Fibroblast of lung (primary cell): ENCODE measurements at regions not wholly inside any gene's neighbourhood (a gene's known extent, or its start where the extent isn't known, plus 50 kb on each side); places are given as distances from the start of the nearest gene placed in this dataset.

Experiments used
- DNase-seq, 2 donors: peaks; one replicate each; pipeline versions ENCODE4 v3.0.0 to v3.0.0-alpha.2; 2010; ENCODE audit warnings: low read depth in 2 of 2
- H2AFZ ChIP-seq: 2 replicates; pipeline ENCODE4 v1.5.1; 2012; ENCODE audit warnings: low read length, control low read depth, inconsistent platforms
- H3K27ac ChIP-seq: 2 replicates; pipeline ENCODE4 v1.5.1; 2011; ENCODE audit warnings: low read length, control low read depth; ENCODE audit not compliant: insufficient read depth
- H3K27me3 ChIP-seq: 2 replicates; pipeline ENCODE4 v1.5.1; 2011; ENCODE audit warnings: mild to moderate bottlenecking, low read length; ENCODE audit not compliant: control insufficient read depth, insufficient read depth
- H3K36me3 ChIP-seq: 2 replicates; pipeline ENCODE4 v1.5.1; 2011; ENCODE audit warnings: low read length; ENCODE audit not compliant: control insufficient read depth, insufficient read depth
- H3K4me1 ChIP-seq: 2 replicates; pipeline ENCODE4 v1.5.1; 2011; ENCODE audit warnings: low read length; ENCODE audit not compliant: control insufficient read depth, insufficient read depth; ENCODE audit errors: extremely low read depth
- H3K4me2 ChIP-seq: 2 replicates; pipeline ENCODE4 v1.5.1; 2011; ENCODE audit warnings: low read length, control low read depth; ENCODE audit not compliant: insufficient read depth; ENCODE audit errors: extremely low read depth
- H3K4me3 ChIP-seq, 4 experiments: fragments of 200-600 bp in 1 of 4; sonication (generic) in 1 of 4; replicated peaks in 1 of 4; 2 replicates each; pipeline ENCODE4 v1.5.1; 2011 to 2016; ENCODE audit warnings: low read length in 4 of 4, low read depth in 3 of 4, mild to moderate bottlenecking in 3 of 4, control low read depth in 2 of 4, inconsistent platforms in 1 of 4, mixed read lengths in 1 of 4; ENCODE audit not compliant: insufficient read depth in 1 of 4; ENCODE audit errors: control extremely low read depth in 1 of 4
- H3K79me2 ChIP-seq: 2 replicates; pipeline ENCODE4 v1.5.1; 2012; ENCODE audit warnings: mild to moderate bottlenecking, low read length, inconsistent platforms; ENCODE audit not compliant: control insufficient read depth, insufficient read depth
- H3K9ac ChIP-seq: 2 replicates; pipeline ENCODE4 v1.5.1; 2011; ENCODE audit warnings: mild to moderate bottlenecking, low read length, control low read depth; ENCODE audit not compliant: insufficient read depth
- H3K9me3 ChIP-seq: 2 replicates; pipeline ENCODE4 v1.5.1; 2012; ENCODE audit warnings: low read depth, low read length; ENCODE audit not compliant: control insufficient read depth, insufficient read depth
- H4K20me1 ChIP-seq: 2 replicates; pipeline ENCODE4 v1.5.1; 2011; ENCODE audit warnings: low read length; ENCODE audit not compliant: control insufficient read depth, insufficient read depth; ENCODE audit errors: extremely low read depth
- CTCF ChIP-seq, 2 donors: IDR thresholded peaks in 1 of 2; conservative IDR thresholded peaks in 1 of 2; 1 replicate in 1 of 2; 2 replicates in 1 of 2; pipeline ENCODE4 v1.5.1; 2011 to 2012; ENCODE audit warnings: low read length in 2 of 2, control low read depth in 1 of 2, inconsistent platforms in 1 of 2, low read depth in 1 of 2, mild to moderate bottlenecking in 1 of 2
- EZH2 ChIP-seq: IDR thresholded peaks from 2 replicates; pipeline ENCODE4 v1.5.1; 2012; ENCODE audit warnings: low read length, control low read depth, mild to moderate bottlenecking; ENCODE audit errors: missing control alignments

GRCh38 chr20:57920971-57921370 lies 211.2 kb upstream of the PMEPA1 start:
- Histone ChIP-seq H3K27ac (no peak overlapping the region), H3K4me2 (no peak overlapping the region), H3K36me3 (no peaks in the 10 kb centered on the region), H2AFZ (no peak overlapping the region), H3K9ac (no peak overlapping the region), H3K27me3 (peaks cover 4% of the 10 kb centered on the region), H3K9me3 (no peaks in the 10 kb centered on the region), H4K20me1 (no peaks in the 10 kb centered on the region), H3K4me1 (no peaks in the 10 kb centered on the region), H3K4me3 (no peak overlapping the region), H3K79me2 (no peaks in the 10 kb centered on the region)
- no peak for DNase-seq
- TF ChIP-seq EZH2 = no peak
- TF ChIP-seq CTCF (conservative IDR thresholded peaks at IDR 0.05 in 1 of 2, IDR thresholded peaks at IDR 0.05 in 1 of 2; ENCODE audit: low read depth in 1 of 2, low read length in 2 of 2) = no peak

GRCh38 chr20:57919049-57919448 lies 209.2 kb upstream of the PMEPA1 start:
- H3K27ac ChIP-seq = no peak overlapping the region
- H3K4me1 ChIP-seq = no peaks in the 10 kb centered on the region
- H3K4me2 ChIP-seq = no peak overlapping the region
- H3K9ac ChIP-seq = no peak overlapping the region
- no peaks in the 10 kb centered on the region for H3K79me2 ChIP-seq
- no peak overlapping the region for H3K4me3 ChIP-seq
- DNase-seq = no peak
- H2AFZ ChIP-seq = no peak overlapping the region
- TF ChIP-seq EZH2 (no peak), CTCF (conservative IDR thresholded peaks at IDR 0.05 in 1 of 2, IDR thresholded peaks at IDR 0.05 in 1 of 2; ENCODE audit: low read depth in 1 of 2, low read length in 2 of 2) (no peak)
- peaks cover 4% of the 10 kb centered on the region for H3K27me3 ChIP-seq
- H4K20me1 ChIP-seq = no peaks in the 10 kb centered on the region
- no peaks in the 10 kb centered on the region for H3K36me3 ChIP-seq
- no peaks in the 10 kb centered on the region for H3K9me3 ChIP-seq

- Histone ChIP-seq H3K36me3 (no peaks in the 10 kb centered on the region), H4K20me1 (no peaks in the 10 kb centered on the region), H3K4me3 (no peak overlapping the region), H3K27ac (no peak overlapping the region), H3K27me3 (peaks cover 4% of the 10 kb centered on the region), H3K79me2 (no peaks in the 10 kb centered on the region), H3K4me2 (no peak overlapping the region), H2AFZ (no peak overlapping the region), H3K9ac (no peak overlapping the region), H3K9me3 (no peaks in the 10 kb centered on the region), H3K4me1 (no peaks in the 10 kb centered on the region)
- TF ChIP-seq EZH2 (no peak), CTCF (conservative IDR thresholded peaks at IDR 0.05 in 1 of 2, IDR thresholded peaks at IDR 0.05 in 1 of 2; ENCODE audit: low read depth in 1 of 2, low read length in 2 of 2) (no peak)
- no peak for DNase-seq
Observed at GRCh38 chr20:57918551-57918950, 208.7 kb upstream of the PMEPA1 start.
